ENCODE measurements at regions not wholly inside any gene's neighbourhood (a gene's known extent, or its start where the extent isn't known, plus 50 kb on each side); places are given as distances from the start of the nearest gene placed in this dataset.

- DNase-seq = no peak
- H3K27me3 ChIP-seq = no peaks in the 10 kb centered on the region
- H3K9me3 ChIP-seq = no peaks in the 10 kb centered on the region
- no peaks in the 10 kb centered on the region for H3K36me3 ChIP-seq
- TF ChIP-seq CTCF (IDR thresholded peaks at IDR 0.05; ENCODE audit: low read depth, low read length) = no peak
- no peaks in the 10 kb centered on the region for H3K4me1 ChIP-seq
- H3K4me3 ChIP-seq (ENCODE audit: low read depth, low read length) = no peak overlapping the region
These were observed 332.4 kb downstream of the PCDH7 start for GRCh38 chr4:31052519-31052918.

- Histone ChIP-seq H3K4me3 (ENCODE audit: low read depth, low read length) (no peak overlapping the region), H3K27me3 (no peaks in the 10 kb centered on the region), H3K9me3 (no peaks in the 10 kb centered on the region), H3K36me3 (no peaks in the 10 kb centered on the region), H3K4me1 (no peaks in the 10 kb centered on the region)
- DNase-seq = no peak
- TF ChIP-seq CTCF (IDR thresholded peaks at IDR 0.05; ENCODE audit: low read depth, low read length) = no peak
These were observed 333.3 kb downstream of the PCDH7 start for GRCh38 chr4:31053451-31053850.

GRCh38 chr4:31054295-31054694 lies 334.1 kb downstream of the PCDH7 start:
- Histone ChIP-seq H3K4me1 (no peaks in the 10 kb centered on the region), H3K9me3 (no peaks in the 10 kb centered on the region), H3K27me3 (no peaks in the 10 kb centered on the region), H3K4me3 (ENCODE audit: low read depth, low read length) (no peak overlapping the region), H3K36me3 (no peaks in the 10 kb centered on the region)
- DNase-seq = no peak
- no peak for TF ChIP-seq CTCF (IDR thresholded peaks at IDR 0.05; ENCODE audit: low read depth, low read length)

- no peak overlapping the region for H3K4me3 ChIP-seq (ENCODE audit: low read depth, low read length)
- peaks cover 4% of the 10 kb centered on the region; the same call in 1 of the 2 replicates for H3K4me1 ChIP-seq
- no peak for DNase-seq
- no peaks in the 10 kb centered on the region for H3K36me3 ChIP-seq
- H3K27me3 ChIP-seq = no peaks in the 10 kb centered on the region
- no peaks in the 10 kb centered on the region for H3K9me3 ChIP-seq
- TF ChIP-seq CTCF (IDR thresholded peaks at IDR 0.05; ENCODE audit: low read depth, low read length) = no peak
These were observed 338.5 kb downstream of the PCDH7 start for GRCh38 chr4:31058656-31059055.

GRCh38 chr4:31059753-31060522 lies 339.8 kb downstream of the PCDH7 start:
- H3K36me3 ChIP-seq = no peaks in the 10 kb centered on the region
- peaks cover 4% of the 10 kb centered on the region; the same call in 1 of the 2 replicates for H3K4me1 ChIP-seq
- no peak for DNase-seq
- H3K27me3 ChIP-seq = no peaks in the 10 kb centered on the region
- no peak overlapping the region for H3K4me3 ChIP-seq (ENCODE audit: low read depth, low read length)
- TF ChIP-seq CTCF (IDR thresholded peaks at IDR 0.05; ENCODE audit: low read depth, low read length) = no peak
- no peaks in the 10 kb centered on the region for H3K9me3 ChIP-seq

- Histone ChIP-seq H3K4me3 (ENCODE audit: low read depth, low read length) (no peak overlapping the region), H3K4me1 (peaks cover 4% of the 10 kb centered on the region; the same call in 1 of the 2 replicates), H3K9me3 (no peaks in the 10 kb centered on the region), H3K36me3 (no peaks in the 10 kb centered on the region), H3K27me3 (no peaks in the 10 kb centered on the region)
- no peak for TF ChIP-seq CTCF (IDR thresholded peaks at IDR 0.05; ENCODE audit: low read depth, low read length)
- no peak for DNase-seq
These were observed 344.9 kb downstream of the PCDH7 start for GRCh38 chr4:31065086-31065485.

Data from BE2C (cell line).